ENCODE measurements at regions not wholly inside any gene's neighbourhood (a gene's known extent, or its start where the extent isn't known, plus 50 kb on each side); places are given as distances from the start of the nearest gene placed in this dataset.

DNA sequence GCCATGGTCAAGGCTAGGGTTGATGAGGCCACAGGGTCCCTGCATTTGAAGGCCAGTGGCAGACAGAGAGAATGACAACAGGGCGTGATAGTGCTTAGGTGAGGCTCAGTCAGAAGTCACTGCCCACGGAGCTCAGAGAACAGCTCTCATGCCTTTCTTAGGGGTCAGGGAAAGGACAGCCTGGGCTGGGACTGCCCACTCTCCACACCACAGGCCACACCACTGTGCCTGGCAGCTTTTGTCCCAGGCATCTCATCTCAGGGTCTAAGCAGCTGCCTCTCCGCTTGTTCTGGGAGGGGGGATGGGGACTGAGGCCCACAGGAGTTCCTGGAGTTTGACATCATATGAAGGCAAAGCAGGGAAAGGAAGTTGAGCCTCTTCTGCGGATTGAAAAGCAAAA, 150.2 kb upstream of the B3GAT1 start:
- H3K79me2 ChIP-seq (ENCODE audit: control insufficient read depth, insufficient read depth, low read length) = no peaks in the 10 kb centered on the region
- H3K4me1 ChIP-seq (ENCODE audit: control insufficient read depth in 2 of 2, insufficient read depth in 2 of 2, low read length in 2 of 2) = peaks cover 0 to 14% of the 10 kb centered on the region in 2 donors
- no peak overlapping the region for H3K4me3 ChIP-seq (ENCODE audit: control extremely low read depth in 1 of 5, extremely low read depth in 1 of 5, insufficient read depth in 1 of 5, low read depth in 2 of 5, low read length in 4 of 5)
- Mint-ChIP-seq H3K27me3 (no peaks in the 10 kb centered on the region), H3K27ac (no peak overlapping the region), H3K9me3 (ENCODE audit: insufficient read depth) (no peaks in the 10 kb centered on the region), H3K4me1 (peaks cover 2% of the 10 kb centered on the region), H3K4me3 (no peak overlapping the region)
- ChIA-PET CTCF (no interaction called here), POLR2A (no interaction called here)
- no peak overlapping the region for H3K9ac ChIP-seq (ENCODE audit: low read length)
- H3K36me3 ChIP-seq (replicated peaks in 1 of 2; ENCODE audit: control extremely low read depth in 1 of 2, control insufficient read depth in 1 of 2, extremely low read depth in 1 of 2, insufficient read depth in 2 of 2, low read length in 1 of 2) = no peaks in the 10 kb centered on the region
- H3K27me3 ChIP-seq (replicated peaks in 1 of 4; ENCODE audit: control extremely low read depth in 1 of 4, control insufficient read depth in 3 of 4, insufficient read depth in 4 of 4, low read length in 3 of 4) = peaks cover 0 to 3% (median 0%) of the 10 kb centered on the region in 4 experiments
- H3K27ac ChIP-seq (ENCODE audit: low read length in 2 of 2) = no peak overlapping the region
- H3K9me3 ChIP-seq (ENCODE audit: control extremely low read depth in 1 of 3, control insufficient read depth in 2 of 3, insufficient read depth in 1 of 3, low read length in 2 of 3) = peaks cover 0 to 7% (median 0%) of the 10 kb centered on the region in 3 donors
- no peak for DNase-seq
- H2AFZ ChIP-seq (ENCODE audit: insufficient read depth, low read depth, low read length, poor library complexity, severe bottlenecking) = no peak overlapping the region
- H3K4me2 ChIP-seq (replicated peaks; ENCODE audit: low read depth, low read length, poor library complexity, severe bottlenecking) = no peak overlapping the region
- ATAC-seq (ENCODE audit: low read depth) = no peak
- no peaks in the 10 kb centered on the region for H4K20me1 ChIP-seq (ENCODE audit: control insufficient read depth, insufficient read depth, low read length, poor library complexity, severe bottlenecking)
- whole genome bisulfite sequencing (ENCODE audit: insufficient coverage) = 93% methylated on average over 2 of the region's 4 CpGs
- intact Hi-C loops (cut with micrococcal nuclease) = no loop called here
- no peak for TF ChIP-seq EZH2 (IDR thresholded peaks at IDR 0.05; ENCODE audit: borderline replicate concordance, insufficient read depth, low read depth, low read length, poor library complexity, severe bottlenecking)
- no peak for TF ChIP-seq CTCF (IDR thresholded peaks at IDR 0.05)

- H3K27ac Mint-ChIP-seq = no peak overlapping the region
- no peaks in the 10 kb centered on the region for H3K79me2 ChIP-seq (ENCODE audit: control insufficient read depth, insufficient read depth, low read length)
- no peak overlapping the region for H3K9ac ChIP-seq (ENCODE audit: low read length)
- H3K27me3 ChIP-seq (replicated peaks in 1 of 4; ENCODE audit: control extremely low read depth in 1 of 4, control insufficient read depth in 3 of 4, insufficient read depth in 4 of 4, low read length in 3 of 4) = peaks cover 0 to 3% (median 0%) of the 10 kb centered on the region in 4 experiments
- POLR2A ChIA-PET = no interaction called here
- CTCF ChIA-PET = no interaction called here
- 93% methylated on average over 5 of the region's 8 CpGs for WGBS (ENCODE audit: insufficient coverage)
- intact Hi-C loops (cut with micrococcal nuclease) = no loop called here
- H3K4me3 Mint-ChIP-seq = no peak overlapping the region
- H3K9me3 Mint-ChIP-seq (ENCODE audit: insufficient read depth) = no peaks in the 10 kb centered on the region
- no peak for ATAC-seq (ENCODE audit: low read depth)
- peaks cover 0 to 14% of the 10 kb centered on the region in 2 donors for H3K4me1 ChIP-seq (ENCODE audit: control insufficient read depth in 2 of 2, insufficient read depth in 2 of 2, low read length in 2 of 2)
- no peak for TF ChIP-seq EZH2 (IDR thresholded peaks at IDR 0.05; ENCODE audit: borderline replicate concordance, insufficient read depth, low read depth, low read length, poor library complexity, severe bottlenecking)
- TF ChIP-seq CTCF (IDR thresholded peaks at IDR 0.05) = no peak
- no peaks in the 10 kb centered on the region for H4K20me1 ChIP-seq (ENCODE audit: control insufficient read depth, insufficient read depth, low read length, poor library complexity, severe bottlenecking)
- peaks cover 0 to 7% (median 0%) of the 10 kb centered on the region in 3 donors for H3K9me3 ChIP-seq (ENCODE audit: control extremely low read depth in 1 of 3, control insufficient read depth in 2 of 3, insufficient read depth in 1 of 3, low read length in 2 of 3)
- H3K36me3 ChIP-seq (replicated peaks in 1 of 2; ENCODE audit: control extremely low read depth in 1 of 2, control insufficient read depth in 1 of 2, extremely low read depth in 1 of 2, insufficient read depth in 2 of 2, low read length in 1 of 2) = no peaks in the 10 kb centered on the region
- H3K4me2 ChIP-seq (replicated peaks; ENCODE audit: low read depth, low read length, poor library complexity, severe bottlenecking) = no peak overlapping the region
- H2AFZ ChIP-seq (ENCODE audit: insufficient read depth, low read depth, low read length, poor library complexity, severe bottlenecking) = no peak overlapping the region
- no peak overlapping the region for H3K27ac ChIP-seq (ENCODE audit: low read length in 2 of 2)
- DNase-seq = no peak
- H3K27me3 Mint-ChIP-seq = no peaks in the 10 kb centered on the region
- H3K4me1 Mint-ChIP-seq = peaks cover 2% of the 10 kb centered on the region
- H3K4me3 ChIP-seq (ENCODE audit: control extremely low read depth in 1 of 5, extremely low read depth in 1 of 5, insufficient read depth in 1 of 5, low read depth in 2 of 5, low read length in 4 of 5) = no peak overlapping the region
These were observed 149.3 kb upstream of the B3GAT1 start for GRCh38 chr11:134561331-134561720.
